NT2/D1 (cell line): ENCODE measurements at regions not wholly inside any gene's neighbourhood (a gene's known extent, or its start where the extent isn't known, plus 50 kb on each side); places are given as distances from the start of the nearest gene placed in this dataset.

Source experiments
- YY1 ChIP-seq: IDR thresholded peaks from 2 replicates; pipeline ENCODE4 v1.6.1; 2011; ENCODE audit not compliant: insufficient read length, insufficient read depth
- ZNF274 ChIP-seq: IDR thresholded peaks from 2 replicates; pipeline ENCODE4 v1.6.1; 2011; ENCODE audit warnings: mild to moderate bottlenecking, low read depth, low read length

GRCh38 chr21:17422931-17423330 is 89.9 kb upstream of the CXADR start:
- TF ChIP-seq ZNF274 (no peak), YY1 (no peak)
